ENCODE measurements at regions not wholly inside any gene's neighbourhood (a gene's known extent, or its start where the extent isn't known, plus 50 kb on each side); places are given as distances from the start of the nearest gene placed in this dataset.

DNA sequence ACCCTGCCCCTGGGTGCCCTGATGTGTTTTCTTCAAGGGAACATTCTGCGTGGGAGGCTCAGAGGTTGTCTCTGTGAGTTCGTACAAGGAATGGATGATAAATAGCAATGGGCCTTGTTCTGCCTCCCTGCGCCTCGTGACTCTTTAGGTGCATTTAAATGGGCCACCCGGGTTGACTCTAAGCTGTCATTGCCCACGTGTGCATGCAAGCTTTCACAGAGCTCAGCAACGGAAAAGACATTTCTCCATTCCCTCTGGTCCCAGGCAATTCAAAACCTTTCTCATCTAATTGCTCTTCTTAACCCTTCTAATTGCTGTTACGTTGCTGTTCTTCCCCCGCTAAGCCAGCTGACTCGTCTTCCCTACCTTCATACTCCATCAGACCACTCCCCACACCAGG lies 71.5 kb upstream of the SDK2 start:
- Histone ChIP-seq H3K4me1 (peaks cover 2 to 19% (median 9%) of the 10 kb centered on the region in 4 donors), H3K27me3 (peaks cover 13% of the 10 kb centered on the region), H3K9me3 (no peaks in the 10 kb centered on the region), H3K27ac (no peak overlapping the region), H3K36me3 (no peaks in the 10 kb centered on the region), H3K4me3 (no peak overlapping the region)
- intact Hi-C loops (cut with DNase I; ENCODE audit: low total_unique reads): no loop called here
- 76% methylated on average over 8 to 10 of the region's 10 CpGs for WGBS, 2 donors (ENCODE audit: low coverage in 1 of 2)
- TF ChIP-seq POLR2A (IDR thresholded peaks at IDR 0.05): no peak
- no peak for TF ChIP-seq EP300 (IDR thresholded peaks at IDR 0.05; ENCODE audit: low read depth)
- TF ChIP-seq POLR2AphosphoS5 (IDR thresholded peaks at IDR 0.05): no peak
- TF ChIP-seq, protein P1, sequence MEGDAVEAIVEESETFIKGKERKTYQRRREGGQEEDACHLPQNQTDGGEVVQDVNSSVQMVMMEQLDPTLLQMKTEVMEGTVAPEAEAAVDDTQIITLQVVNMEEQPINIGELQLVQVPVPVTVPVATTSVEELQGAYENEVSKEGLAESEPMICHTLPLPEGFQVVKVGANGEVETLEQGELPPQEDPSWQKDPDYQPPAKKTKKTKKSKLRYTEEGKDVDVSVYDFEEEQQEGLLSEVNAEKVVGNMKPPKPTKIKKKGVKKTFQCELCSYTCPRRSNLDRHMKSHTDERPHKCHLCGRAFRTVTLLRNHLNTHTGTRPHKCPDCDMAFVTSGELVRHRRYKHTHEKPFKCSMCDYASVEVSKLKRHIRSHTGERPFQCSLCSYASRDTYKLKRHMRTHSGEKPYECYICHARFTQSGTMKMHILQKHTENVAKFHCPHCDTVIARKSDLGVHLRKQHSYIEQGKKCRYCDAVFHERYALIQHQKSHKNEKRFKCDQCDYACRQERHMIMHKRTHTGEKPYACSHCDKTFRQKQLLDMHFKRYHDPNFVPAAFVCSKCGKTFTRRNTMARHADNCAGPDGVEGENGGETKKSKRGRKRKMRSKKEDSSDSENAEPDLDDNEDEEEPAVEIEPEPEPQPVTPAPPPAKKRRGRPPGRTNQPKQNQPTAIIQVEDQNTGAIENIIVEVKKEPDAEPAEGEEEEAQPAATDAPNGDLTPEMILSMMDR (IDR thresholded peaks at IDR 0.05): no peak
- in situ Hi-C loops (cut with MboI; ENCODE audit: low pct_ligation_motif_present in 1 of 4, low pct_unique_long_range_greater_than_20kb in 1 of 4, low sequenced_read_pairs in 3 of 4): loop anchor here in 1 of 4 donors (10.0 to 25.0 kb wide), 2 partner anchors 128 to 281 kb away; no protein-coding TSS in a partner anchor
- no peak for DNase-seq

DNA sequence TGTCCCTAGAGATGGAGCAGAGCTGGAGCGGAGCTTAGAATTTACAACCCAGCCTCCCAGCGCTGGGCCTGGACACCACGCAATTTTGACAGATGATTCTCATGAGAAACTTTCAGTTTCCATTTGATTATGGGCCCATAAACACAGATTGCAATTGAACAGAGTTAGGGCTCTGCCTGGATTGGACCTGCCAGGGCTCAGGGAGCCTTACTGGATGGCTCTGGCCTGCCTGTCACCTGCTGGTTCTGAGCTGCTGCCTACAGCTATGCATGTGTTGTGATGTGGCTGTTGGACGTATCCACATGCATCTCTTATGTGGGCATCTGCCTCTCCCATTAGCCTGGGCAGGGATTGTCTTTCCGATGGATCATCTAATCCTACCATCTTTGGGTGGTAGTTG lies 73.4 kb upstream of the SDK2 start:
- Histone ChIP-seq H3K27me3 (peaks cover 9% of the 10 kb centered on the region), H3K4me1 (peaks cover 2 to 19% (median 9%) of the 10 kb centered on the region in 4 donors), H3K36me3 (no peaks in the 10 kb centered on the region), H3K27ac (no peak overlapping the region), H3K9me3 (no peaks in the 10 kb centered on the region), H3K4me3 (no peak overlapping the region)
- no peak for DNase-seq
- 59 to 90% methylated on average over 2 to 5 of the region's 5 CpGs for WGBS, 2 donors (ENCODE audit: low coverage in 1 of 2)
- TF ChIP-seq EP300 (IDR thresholded peaks at IDR 0.05; ENCODE audit: low read depth) (no peak), POLR2A (IDR thresholded peaks at IDR 0.05) (no peak), POLR2AphosphoS5 (IDR thresholded peaks at IDR 0.05) (no peak)
- TF ChIP-seq, protein P1 (IDR thresholded peaks at IDR 0.05): no peak
- intact Hi-C loops (cut with DNase I; ENCODE audit: low total_unique reads): no loop called here
- in situ Hi-C loops (cut with MboI; ENCODE audit: low pct_ligation_motif_present in 1 of 4, low pct_unique_long_range_greater_than_20kb in 1 of 4, low sequenced_read_pairs in 3 of 4): loop anchor here in 1 of 4 donors (10.0 to 25.0 kb wide), 2 partner anchors 130 to 283 kb away; no protein-coding TSS in a partner anchor

DNA sequence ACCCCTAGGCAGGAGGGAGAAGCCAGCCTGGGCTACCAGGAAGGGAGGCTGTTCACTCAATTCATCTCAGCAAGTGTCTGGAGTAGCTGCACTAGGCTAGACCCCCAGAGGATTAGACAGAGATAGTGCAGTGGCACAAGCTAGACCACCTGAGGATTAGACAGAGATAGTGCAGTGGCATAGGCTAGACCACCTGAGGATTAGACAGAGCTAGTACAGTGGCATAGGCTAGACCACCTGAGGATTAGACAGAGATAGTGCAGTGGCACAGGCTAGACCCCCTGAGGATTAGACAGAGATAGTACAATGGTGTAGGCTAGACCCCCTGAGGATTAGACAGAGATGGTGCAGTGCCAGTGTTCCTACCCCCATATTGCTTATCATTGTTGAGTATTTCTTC lies 74.1 kb upstream of the SDK2 start:
- Histone ChIP-seq H3K9me3 (no peaks in the 10 kb centered on the region), H3K4me3 (no peak overlapping the region), H3K27ac (no peak overlapping the region), H3K36me3 (no peaks in the 10 kb centered on the region), H3K4me1 (peaks cover 2 to 19% (median 9%) of the 10 kb centered on the region in 4 donors), H3K27me3 (peaks cover 6% of the 10 kb centered on the region)
- in situ Hi-C loops (cut with MboI; ENCODE audit: low pct_ligation_motif_present in 1 of 4, low pct_unique_long_range_greater_than_20kb in 1 of 4, low sequenced_read_pairs in 3 of 4) (loop anchor here in 1 of 4 donors (10.0 to 25.0 kb wide), 2 partner anchors 131 to 284 kb away; no protein-coding TSS in a partner anchor), intact Hi-C loops (cut with DNase I; ENCODE audit: low total_unique reads) (no loop called here)
- no peak for TF ChIP-seq POLR2A (IDR thresholded peaks at IDR 0.05)
- no peak for DNase-seq

DNA sequence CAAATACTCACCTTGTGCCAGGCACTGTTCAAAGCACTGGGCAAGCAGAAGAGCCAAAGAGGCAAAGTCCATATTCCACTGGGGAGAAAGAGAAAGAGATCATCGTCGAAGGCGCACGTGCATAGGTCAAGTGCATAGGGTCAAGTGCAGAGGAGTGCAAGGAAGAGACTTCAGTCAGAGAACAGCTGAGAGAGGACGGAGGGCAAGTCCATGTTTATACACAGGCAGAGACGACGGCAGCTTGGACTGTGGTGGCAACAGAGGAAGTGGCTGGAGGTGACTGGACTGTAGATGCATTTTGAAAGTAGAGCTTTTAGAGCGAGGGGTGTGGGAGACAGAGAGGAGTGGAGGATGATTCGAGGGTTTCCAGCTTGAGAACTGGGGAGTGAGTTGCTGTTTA lies 74.7 kb upstream of the SDK2 start:
- intact Hi-C loops (cut with DNase I; ENCODE audit: low total_unique reads): no loop called here
- in situ Hi-C loops (cut with MboI; ENCODE audit: low pct_ligation_motif_present in 1 of 4, low pct_unique_long_range_greater_than_20kb in 1 of 4, low sequenced_read_pairs in 3 of 4): loop anchor here in 1 of 4 donors (10.0 to 25.0 kb wide), 2 partner anchors 132 to 284 kb away; no protein-coding TSS in a partner anchor

More for the DNA sequence above, 74.7 kb upstream of the SDK2 start:
- Histone ChIP-seq H3K4me3 (no peak overlapping the region), H3K36me3 (no peaks in the 10 kb centered on the region), H3K27me3 (peaks cover under 1% of the 10 kb centered on the region), H3K9me3 (no peaks in the 10 kb centered on the region), H3K4me1 (peaks cover 2 to 19% (median 9%) of the 10 kb centered on the region in 4 donors), H3K27ac (no peak overlapping the region)
- DNase-seq: no peak
- TF ChIP-seq EP300 (IDR thresholded peaks at IDR 0.05; ENCODE audit: low read depth) (no peak), POLR2AphosphoS5 (IDR thresholded peaks at IDR 0.05) (no peak), POLR2A (IDR thresholded peaks at IDR 0.05) (no peak)
- TF ChIP-seq, protein P1 (IDR thresholded peaks at IDR 0.05): no peak
- 45 to 53% methylated on average over 6 to 9 of the region's 9 CpGs for WGBS, 2 donors (ENCODE audit: low coverage in 1 of 2)

All from transverse colon (tissue), 4 donors.